Activated naive CD4-positive, alpha-beta T cell treated with Interleukin-2 at 50 U/mL for 16 hours (primary cell): ENCODE measurements at regions not wholly inside any gene's neighbourhood (a gene's known extent, or its start where the extent isn't known, plus 50 kb on each side); places are given as distances from the start of the nearest gene placed in this dataset.

Source experiments
- DNase-seq: peaks from one replicate; pipeline ENCODE4 v3.0.0-alpha.2; 2020

- no peak for DNase-seq
Observed at GRCh38 chr4:62870451-62870850, 1538.8 kb downstream of the TECRL start.

GRCh38 chr4:62865261-62865660 is 1544.0 kb downstream of the TECRL start:
- DNase-seq, result no peak

- DNase-seq, result no peak
Observed at GRCh38 chr4:62849696-62850095, 1559.6 kb downstream of the TECRL start.

DNA sequence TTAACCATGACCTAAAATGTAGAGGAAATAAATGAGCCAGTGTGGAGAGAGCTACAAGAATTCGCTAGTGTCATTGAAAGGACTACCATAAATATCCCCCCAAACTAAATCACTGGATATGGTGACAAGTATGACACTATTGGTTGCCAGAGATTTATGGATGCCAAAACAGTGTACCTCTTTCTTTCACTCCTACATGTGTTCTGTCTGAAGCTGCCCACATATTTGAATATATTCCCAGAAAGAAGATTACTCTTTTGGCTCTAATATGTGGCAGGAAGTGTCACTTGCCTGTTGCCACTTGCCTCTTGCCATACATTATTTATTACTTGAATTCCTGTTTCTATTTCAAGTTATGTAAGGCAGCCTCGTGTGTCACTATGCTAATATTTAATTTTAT is 1573.6 kb downstream of the TECRL start:
- DNase-seq, result no peak

DNA sequence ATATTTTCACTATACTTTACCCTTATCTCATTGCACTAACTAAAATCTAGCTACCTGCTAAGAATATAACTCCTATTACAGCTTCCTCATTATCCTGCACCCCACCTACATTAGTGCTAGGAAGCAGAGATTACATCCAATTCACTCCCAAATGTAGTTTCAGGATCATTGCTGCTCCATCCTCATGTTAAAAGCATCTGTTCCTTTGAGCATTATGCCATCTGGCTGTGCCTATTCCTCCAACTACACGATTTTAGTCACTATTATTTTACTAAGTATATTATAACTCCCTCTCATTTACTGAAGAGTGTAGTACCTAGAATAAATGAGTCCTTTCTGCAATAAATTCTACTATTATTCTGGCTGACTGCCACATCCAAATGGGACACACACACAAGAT is 1586.9 kb downstream of the TECRL start:
- DNase-seq, result no peak

DNA sequence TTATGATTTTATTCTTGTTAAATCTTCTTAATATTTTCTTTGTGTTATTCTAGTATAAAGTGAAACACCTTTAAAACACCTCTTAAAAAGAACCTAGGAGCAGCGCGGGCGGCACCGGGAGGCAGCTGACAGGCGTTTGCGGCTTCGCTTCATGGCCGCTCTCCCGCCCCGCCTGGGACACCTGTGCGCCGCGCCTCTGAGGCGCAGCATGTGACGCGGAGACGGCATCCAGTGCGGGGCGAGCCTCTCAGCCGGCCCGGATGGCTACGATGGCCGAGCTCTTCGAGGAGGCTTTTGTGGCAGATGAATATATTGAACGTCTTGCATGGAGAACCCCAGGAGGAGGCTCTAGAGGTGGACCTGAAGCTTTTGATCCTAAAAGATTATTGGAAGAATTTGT is 1592.7 kb downstream of the TECRL start:
- no peak for DNase-seq

DNA sequence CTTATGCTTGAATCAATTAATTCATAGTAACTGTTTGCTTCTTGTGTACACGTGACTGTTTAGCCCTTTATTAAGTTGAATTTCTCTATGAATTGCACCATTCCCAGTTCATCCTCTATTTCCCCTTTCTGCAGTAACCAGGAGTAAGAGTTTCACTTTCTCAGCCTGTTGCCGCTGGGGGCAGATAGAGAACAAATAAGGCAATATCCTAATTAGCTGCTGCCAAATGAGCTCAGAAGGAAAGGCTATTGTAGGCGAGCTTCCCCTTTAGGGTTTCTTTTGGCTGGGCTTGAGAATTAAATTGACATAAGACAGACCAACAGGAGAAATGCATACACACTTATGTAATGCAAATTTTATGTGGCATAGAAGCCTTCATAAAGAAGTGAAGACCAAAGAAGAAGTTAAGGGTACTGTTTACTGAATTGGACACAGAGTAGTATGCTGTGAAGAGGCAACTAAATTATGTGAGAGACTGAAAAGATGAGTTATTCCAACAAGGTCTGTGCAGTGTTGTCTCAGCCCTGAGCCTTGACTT is 1594.7 kb downstream of the TECRL start:
- DNase-seq, result no peak

GRCh38 chr4:62806816-62807215 is 1602.4 kb downstream of the TECRL start:
- no peak for DNase-seq

GRCh38 chr4:62804075-62804474 is 1603.9 kb downstream of the ADGRL3 start:
- no peak for DNase-seq

DNA sequence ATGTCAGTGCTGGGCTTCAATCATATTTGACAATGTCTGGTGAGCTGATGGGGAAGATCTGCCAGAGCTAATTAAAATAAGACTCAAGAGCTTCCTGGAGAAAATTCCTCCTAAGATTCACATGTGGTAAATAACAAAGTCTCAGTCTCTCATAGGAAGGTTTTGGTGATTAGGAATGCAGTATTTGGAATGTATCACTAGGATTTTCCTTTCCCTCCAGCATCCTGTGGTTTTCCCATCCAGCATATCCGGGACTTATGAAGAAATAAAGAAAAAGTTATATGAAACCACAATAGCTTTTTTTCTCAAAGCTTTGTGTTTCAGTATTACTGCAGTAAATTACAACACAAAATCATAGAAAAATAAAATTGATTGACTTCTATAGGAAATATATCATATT is 1597.1 kb downstream of the ADGRL3 start:
- DNase-seq, result no peak

DNA sequence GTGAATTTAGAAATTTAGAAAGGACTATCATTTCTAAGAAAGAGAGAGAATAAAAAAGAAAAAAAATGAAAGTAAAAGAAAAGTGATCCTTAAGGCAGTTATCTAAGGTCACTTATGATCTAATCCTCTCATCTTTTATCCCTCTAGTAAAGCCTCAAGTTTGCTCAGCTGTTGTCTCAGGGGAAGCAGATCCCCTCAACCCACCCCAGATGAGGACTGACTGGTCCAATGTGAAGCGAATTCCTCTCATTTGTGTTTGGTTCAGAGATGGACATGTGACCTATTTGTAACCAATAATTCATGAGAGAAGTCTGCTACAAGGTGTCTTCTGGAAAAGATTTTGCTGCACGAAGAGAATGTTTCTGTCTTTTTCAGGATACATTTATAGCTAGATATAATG is 1591.3 kb downstream of the ADGRL3 start:
- DNase-seq, result no peak

GRCh38 chr4:62771983-62772557 is 1571.9 kb downstream of the ADGRL3 start:
- no peak for DNase-seq

- DNase-seq, result no peak
Observed at GRCh38 chr4:62740296-62740695, 1540.2 kb downstream of the ADGRL3 start.

GRCh38 chr4:62717154-62717553 is 1517.0 kb downstream of the ADGRL3 start:
- DNase-seq, result no peak

GRCh38 chr4:62711575-62711974 is 1511.4 kb downstream of the ADGRL3 start:
- no peak for DNase-seq

GRCh38 chr4:62709618-62710252 is 1509.6 kb downstream of the ADGRL3 start:
- no peak for DNase-seq

- no peak for DNase-seq
Observed at GRCh38 chr4:62706423-62706822, 1506.3 kb downstream of the ADGRL3 start.

DNA sequence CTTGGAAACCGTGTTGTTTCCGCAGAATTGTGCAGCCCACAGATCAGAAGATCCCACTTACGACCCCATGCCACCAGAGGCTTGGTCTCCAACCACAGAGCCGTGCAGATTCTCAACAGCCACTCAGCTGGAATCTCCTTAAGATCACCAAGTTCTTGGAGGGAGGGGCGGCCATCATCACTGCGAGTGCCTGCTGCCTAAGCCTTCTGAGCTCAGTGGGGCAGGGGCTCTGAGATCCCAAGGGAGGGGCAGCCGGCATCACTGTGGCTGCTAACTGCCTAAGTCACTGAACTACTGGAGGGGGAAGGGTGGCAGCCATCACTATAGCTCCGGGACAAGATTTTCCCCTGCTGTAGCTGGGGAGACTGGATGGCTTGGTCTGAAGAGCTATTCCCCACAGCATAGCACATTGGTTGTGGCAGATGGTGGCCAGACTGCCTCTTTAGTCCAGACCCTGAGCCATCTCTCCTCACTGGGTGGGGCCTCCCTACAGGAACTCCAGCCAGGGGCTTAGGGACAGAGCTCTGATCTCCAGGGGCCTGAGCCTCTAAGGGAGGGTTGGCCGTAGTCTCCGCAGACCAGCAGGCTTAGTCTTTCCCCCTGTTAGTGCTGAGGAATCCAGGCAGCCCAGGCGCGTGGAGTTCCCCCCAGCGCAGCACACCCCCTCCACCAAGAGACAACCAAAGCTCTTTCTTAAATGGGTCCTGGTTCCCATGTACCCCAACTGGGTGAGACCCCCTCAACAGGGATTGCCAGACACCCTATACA is 1483.9 kb downstream of the ADGRL3 start:
- no peak for DNase-seq

- no peak for DNase-seq
Observed at GRCh38 chr4:62676962-62677361, 1476.8 kb downstream of the ADGRL3 start.

DNA sequence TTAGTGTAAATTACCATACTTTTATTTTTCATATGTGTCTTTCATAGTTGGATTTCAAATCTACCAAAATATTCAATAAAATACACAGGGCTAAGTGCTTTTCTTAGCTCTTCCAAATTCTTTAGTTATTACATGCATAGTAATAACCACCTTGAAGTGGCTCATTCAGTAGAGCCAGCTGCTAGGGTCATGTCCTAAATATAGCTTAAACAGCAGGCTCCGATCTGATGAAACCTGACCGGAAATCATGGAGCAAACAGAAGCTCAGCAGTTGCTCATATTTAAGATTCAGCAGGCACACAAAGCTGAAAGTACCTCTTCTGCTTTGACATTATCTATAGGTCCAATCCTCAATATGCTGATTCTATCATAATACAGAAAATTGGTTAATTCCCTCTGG is 1470.4 kb downstream of the ADGRL3 start:
- DNase-seq, result no peak

GRCh38 chr4:62661821-62662220 is 1461.7 kb downstream of the ADGRL3 start:
- DNase-seq, result no peak

GRCh38 chr4:62656006-62656405 is 1455.9 kb downstream of the ADGRL3 start:
- no peak for DNase-seq

DNA sequence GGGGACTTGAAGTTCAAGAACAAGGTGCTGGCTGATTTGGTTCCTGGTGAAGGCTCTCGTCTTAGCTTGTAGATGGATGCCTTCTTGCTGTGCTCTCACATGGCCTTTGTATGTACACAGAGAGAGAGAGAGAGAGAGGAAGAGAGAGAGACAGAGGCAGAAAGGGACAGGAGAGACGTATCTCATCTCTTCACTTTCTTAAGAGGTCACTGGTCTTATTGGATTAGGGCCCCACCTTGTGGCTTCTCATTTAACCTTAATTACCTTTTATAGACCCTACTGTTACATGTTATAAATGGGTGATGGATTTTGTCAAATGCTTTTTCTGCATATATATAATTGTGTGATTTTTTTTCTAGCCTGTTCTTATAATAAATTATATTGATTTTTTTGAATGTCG is 1444.2 kb downstream of the ADGRL3 start:
- DNase-seq, result no peak

GRCh38 chr4:62640296-62640695 is 1440.2 kb downstream of the ADGRL3 start:
- DNase-seq, result no peak
